ENCODE measurements at regions not wholly inside any gene's neighbourhood (a gene's known extent, or its start where the extent isn't known, plus 50 kb on each side); places are given as distances from the start of the nearest gene placed in this dataset.

DNA sequence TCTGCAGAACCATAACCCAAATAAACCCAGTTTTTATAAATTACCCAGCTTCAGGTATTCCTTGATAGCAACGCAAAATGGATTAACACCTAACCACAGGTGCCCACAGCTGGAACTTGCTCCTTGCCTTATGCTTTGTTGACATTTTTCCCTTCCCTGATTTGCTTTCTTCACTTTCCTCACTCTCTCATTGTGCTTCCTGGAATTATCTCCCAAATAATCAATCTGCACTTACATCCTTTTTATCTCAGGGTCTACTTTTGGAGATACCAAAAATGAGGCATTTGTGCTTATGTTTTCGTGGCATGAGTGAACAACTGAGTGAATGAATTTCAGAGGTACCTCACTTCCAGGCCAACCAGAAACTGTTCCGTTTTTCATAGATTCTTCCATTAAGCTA, 374.3 kb downstream of the DOK5 start:
- no peak for TF ChIP-seq POLR2A (IDR thresholded peaks at IDR 0.05)
- TF ChIP-seq POLR2AphosphoS5 (IDR thresholded peaks at IDR 0.05): no peak
- no peak for TF ChIP-seq EP300 (IDR thresholded peaks at IDR 0.05)
- TF ChIP-seq, protein P1, sequence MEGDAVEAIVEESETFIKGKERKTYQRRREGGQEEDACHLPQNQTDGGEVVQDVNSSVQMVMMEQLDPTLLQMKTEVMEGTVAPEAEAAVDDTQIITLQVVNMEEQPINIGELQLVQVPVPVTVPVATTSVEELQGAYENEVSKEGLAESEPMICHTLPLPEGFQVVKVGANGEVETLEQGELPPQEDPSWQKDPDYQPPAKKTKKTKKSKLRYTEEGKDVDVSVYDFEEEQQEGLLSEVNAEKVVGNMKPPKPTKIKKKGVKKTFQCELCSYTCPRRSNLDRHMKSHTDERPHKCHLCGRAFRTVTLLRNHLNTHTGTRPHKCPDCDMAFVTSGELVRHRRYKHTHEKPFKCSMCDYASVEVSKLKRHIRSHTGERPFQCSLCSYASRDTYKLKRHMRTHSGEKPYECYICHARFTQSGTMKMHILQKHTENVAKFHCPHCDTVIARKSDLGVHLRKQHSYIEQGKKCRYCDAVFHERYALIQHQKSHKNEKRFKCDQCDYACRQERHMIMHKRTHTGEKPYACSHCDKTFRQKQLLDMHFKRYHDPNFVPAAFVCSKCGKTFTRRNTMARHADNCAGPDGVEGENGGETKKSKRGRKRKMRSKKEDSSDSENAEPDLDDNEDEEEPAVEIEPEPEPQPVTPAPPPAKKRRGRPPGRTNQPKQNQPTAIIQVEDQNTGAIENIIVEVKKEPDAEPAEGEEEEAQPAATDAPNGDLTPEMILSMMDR (IDR thresholded peaks at IDR 0.05): no peak
- no peak for ATAC-seq
- no peaks in the 10 kb centered on the region for H3K27me3 ChIP-seq
- H3K9me3 ChIP-seq: no peaks in the 10 kb centered on the region
- H3K36me3 ChIP-seq: no peaks in the 10 kb centered on the region
- no peak overlapping the region for H3K4me3 ChIP-seq
- H3K4me1 ChIP-seq: no peaks in the 10 kb centered on the region
- WGBS, 2 donors (ENCODE audit: low coverage in 1 of 2): 65 to 72% methylated on average over 2 to 3 of the region's 3 CpGs
- H3K27ac ChIP-seq: no peak overlapping the region

DNA sequence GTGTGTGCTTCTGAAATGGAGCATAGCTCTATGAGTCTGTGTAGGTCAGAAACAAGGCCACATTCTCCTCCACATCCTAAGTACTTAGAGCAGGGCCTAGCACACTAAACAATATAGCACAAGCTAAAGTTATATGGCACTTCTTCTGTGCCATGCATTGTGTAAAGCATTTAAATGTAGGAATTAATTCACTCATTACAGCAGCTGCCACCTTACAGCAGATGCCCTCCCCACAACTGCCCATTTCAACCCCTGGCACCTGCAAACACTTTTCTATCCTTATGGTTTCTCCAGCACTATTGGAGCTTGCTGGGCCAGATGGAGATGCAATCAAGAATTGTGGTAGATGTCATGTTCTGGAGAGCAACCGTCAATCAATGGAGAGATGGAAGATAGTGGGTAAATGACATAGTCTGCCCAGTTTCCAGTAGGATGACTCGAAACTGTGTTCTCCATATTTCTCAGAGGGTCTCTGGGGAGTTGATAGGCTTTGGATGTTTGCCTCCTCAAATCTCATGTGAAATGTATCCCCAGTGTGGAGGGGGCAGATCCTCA, 373.7 kb downstream of the DOK5 start:
- Histone ChIP-seq H3K27ac (no peak overlapping the region), H3K27me3 (no peaks in the 10 kb centered on the region), H3K4me3 (no peak overlapping the region), H3K9me3 (no peaks in the 10 kb centered on the region), H3K4me1 (no peaks in the 10 kb centered on the region), H3K36me3 (no peaks in the 10 kb centered on the region)
- ATAC-seq: no peak
- TF ChIP-seq, protein P1 (IDR thresholded peaks at IDR 0.05): no peak
- no peak for TF ChIP-seq POLR2A (IDR thresholded peaks at IDR 0.05)
- TF ChIP-seq EP300 (IDR thresholded peaks at IDR 0.05): no peak
- TF ChIP-seq POLR2AphosphoS5 (IDR thresholded peaks at IDR 0.05): no peak
- WGBS, 2 donors (ENCODE audit: low coverage in 1 of 2): 86% methylated on average over 2 of the region's 2 CpGs; no CpG with 5 or more reads in 1 of the 2 donors

DNA sequence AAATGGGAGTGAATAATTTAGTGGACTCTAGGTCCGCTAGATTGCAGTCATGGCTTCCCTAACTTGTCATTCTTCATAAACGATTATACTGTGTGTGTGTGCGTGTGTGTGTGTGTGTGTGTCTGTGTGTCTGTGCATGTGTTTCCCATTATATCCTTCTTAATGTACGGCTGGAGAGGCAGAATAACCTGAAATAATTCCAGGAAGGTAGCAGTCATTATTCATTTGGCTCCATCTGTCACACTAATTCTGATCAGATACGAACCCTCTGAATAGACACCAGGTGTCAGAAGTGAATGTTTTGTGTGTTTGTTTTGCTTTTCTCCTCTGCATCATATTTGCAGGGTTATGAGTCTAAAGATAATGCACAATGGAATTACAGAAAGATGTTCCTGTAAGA, 372.9 kb downstream of the DOK5 start:
- 46 to 73% methylated on average over 4 of the region's 5 CpGs for WGBS, 2 donors (ENCODE audit: low coverage in 1 of 2)
- no peaks in the 10 kb centered on the region for H3K27me3 ChIP-seq
- no peaks in the 10 kb centered on the region for H3K36me3 ChIP-seq
- H3K4me1 ChIP-seq: no peaks in the 10 kb centered on the region
- TF ChIP-seq POLR2AphosphoS5 (IDR thresholded peaks at IDR 0.05) (no peak), POLR2A (IDR thresholded peaks at IDR 0.05) (no peak), EP300 (IDR thresholded peaks at IDR 0.05) (no peak)
- TF ChIP-seq, protein P1 (IDR thresholded peaks at IDR 0.05): no peak
- no peak overlapping the region for H3K4me3 ChIP-seq
- no peaks in the 10 kb centered on the region for H3K9me3 ChIP-seq
- ATAC-seq: no peak
- no peak overlapping the region for H3K27ac ChIP-seq

DNA sequence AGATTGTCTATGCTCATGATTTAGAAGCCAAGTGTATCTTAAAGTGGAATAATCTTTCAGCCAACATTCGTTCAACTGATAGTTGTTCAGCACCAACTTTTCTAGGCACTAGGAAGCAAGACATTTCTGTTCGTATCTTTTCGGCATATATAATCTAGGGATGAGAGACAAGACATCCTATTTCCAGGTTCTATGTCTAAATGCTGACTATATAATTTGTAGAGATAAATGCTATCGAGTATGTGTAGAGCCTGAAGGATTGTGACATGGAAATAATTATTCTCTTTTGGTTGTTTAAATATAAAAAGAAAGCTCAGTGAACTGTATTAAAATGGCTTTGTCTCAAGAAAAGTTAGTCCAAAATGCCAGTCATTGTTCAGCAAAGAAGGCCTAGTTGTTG, 371.6 kb downstream of the DOK5 start:
- TF ChIP-seq, protein P1 (IDR thresholded peaks at IDR 0.05): no peak
- no peak for TF ChIP-seq POLR2A (IDR thresholded peaks at IDR 0.05)
- TF ChIP-seq EP300 (IDR thresholded peaks at IDR 0.05): no peak
- no peak for TF ChIP-seq POLR2AphosphoS5 (IDR thresholded peaks at IDR 0.05)
- Histone ChIP-seq H3K27me3 (no peaks in the 10 kb centered on the region), H3K36me3 (no peaks in the 10 kb centered on the region), H3K4me3 (no peak overlapping the region), H3K4me1 (no peaks in the 10 kb centered on the region), H3K27ac (no peak overlapping the region), H3K9me3 (no peaks in the 10 kb centered on the region)
- ATAC-seq: no peak
- WGBS, 2 donors (ENCODE audit: low coverage in 1 of 2): 69 to 79% methylated on average over 2 to 4 of the region's 4 CpGs

DNA sequence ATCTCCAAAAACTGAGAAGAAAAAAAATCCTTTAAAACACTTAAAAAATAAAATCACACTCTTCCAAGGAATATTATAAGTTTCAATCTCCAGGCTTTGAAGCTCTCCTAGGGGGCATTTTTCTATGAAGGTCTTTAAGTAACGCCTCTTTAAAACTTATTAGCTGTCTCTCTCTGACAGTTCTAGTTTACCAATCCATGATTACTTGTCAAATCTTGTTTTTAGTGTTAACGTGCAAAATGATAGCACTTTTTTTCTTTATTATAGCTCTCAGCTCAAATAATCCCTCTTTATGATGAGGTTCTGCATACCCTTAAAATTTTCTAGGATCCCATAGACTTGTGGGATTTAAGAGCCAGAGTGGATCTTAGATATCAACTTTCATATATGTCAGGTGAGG, 369.0 kb downstream of the DOK5 start:
- no peaks in the 10 kb centered on the region for H3K27me3 ChIP-seq
- TF ChIP-seq EP300 (IDR thresholded peaks at IDR 0.05): no peak
- TF ChIP-seq, protein P1 (IDR thresholded peaks at IDR 0.05): no peak
- no peak for TF ChIP-seq POLR2AphosphoS5 (IDR thresholded peaks at IDR 0.05)
- no peak for TF ChIP-seq POLR2A (IDR thresholded peaks at IDR 0.05)
- no peak overlapping the region for H3K27ac ChIP-seq
- no peaks in the 10 kb centered on the region for H3K36me3 ChIP-seq
- WGBS, 2 donors (ENCODE audit: low coverage in 1 of 2): 57 to 86% methylated on average over 2 of the region's 2 CpGs
- no peaks in the 10 kb centered on the region for H3K4me1 ChIP-seq
- ATAC-seq: no peak
- no peak overlapping the region for H3K4me3 ChIP-seq
- H3K9me3 ChIP-seq: no peaks in the 10 kb centered on the region
